HG02840 (cell line): ENCODE measurements at regions not wholly inside any gene's neighbourhood (a gene's known extent, or its start where the extent isn't known, plus 50 kb on each side); places are given as distances from the start of the nearest gene placed in this dataset.
"Not testable (repeated sequence)": the region's sequence is repeated elsewhere in the genome, so short reads cannot be mapped to it uniquely, and the experiment has no call there.

Experiments
- ATAC-seq: cut with Tn5 transposase; IDR thresholded peaks from one replicate; pipeline ENCODE4 v1.9.1; 2021; ENCODE audit warnings: mild to moderate bottlenecking, moderate library complexity, moderate number of reproducible peaks; ENCODE audit not compliant: unreplicated experiment, low FRiP score

DNA sequence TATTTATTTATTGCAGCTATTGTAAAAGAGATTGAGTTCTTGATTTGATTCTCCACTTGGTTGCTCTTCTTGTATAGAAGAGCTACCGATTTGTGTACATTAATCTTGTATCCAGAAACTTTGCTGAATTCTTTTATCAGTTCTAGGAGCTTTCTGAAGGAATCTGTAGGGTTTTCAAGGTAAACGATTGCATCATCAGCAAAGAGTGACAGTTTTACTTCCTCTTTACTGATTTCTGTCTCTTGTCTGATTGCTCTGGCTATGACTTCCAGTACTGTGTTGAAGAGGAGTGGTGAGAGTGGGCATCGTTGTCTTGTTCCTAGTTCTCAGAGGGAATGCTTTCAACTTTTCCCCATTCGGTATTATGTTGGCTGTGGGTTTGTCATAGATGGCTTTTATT, 103.1 kb downstream of the CAPZA3 start:
- not testable (repeated sequence) for ATAC-seq

DNA sequence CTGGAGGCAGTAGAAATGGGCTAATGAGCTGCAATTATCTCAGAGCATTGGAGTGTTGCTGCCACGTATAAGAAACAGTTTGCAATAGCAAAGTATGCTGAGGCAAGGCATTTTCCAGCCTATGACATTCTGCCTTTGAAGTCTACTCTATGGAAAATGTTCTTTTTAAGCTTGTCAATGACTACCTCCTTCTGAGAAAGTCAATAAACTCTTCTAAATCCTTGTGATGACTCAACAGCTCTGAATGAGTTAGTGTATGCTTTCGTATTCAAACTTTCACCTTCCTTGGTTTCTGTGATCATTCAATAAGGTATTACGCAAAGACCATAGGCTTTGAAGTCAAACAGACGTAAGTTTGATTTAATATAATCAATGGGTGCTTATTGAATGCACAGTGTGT, 111.2 kb downstream of the CAPZA3 start:
- no peak for ATAC-seq

DNA sequence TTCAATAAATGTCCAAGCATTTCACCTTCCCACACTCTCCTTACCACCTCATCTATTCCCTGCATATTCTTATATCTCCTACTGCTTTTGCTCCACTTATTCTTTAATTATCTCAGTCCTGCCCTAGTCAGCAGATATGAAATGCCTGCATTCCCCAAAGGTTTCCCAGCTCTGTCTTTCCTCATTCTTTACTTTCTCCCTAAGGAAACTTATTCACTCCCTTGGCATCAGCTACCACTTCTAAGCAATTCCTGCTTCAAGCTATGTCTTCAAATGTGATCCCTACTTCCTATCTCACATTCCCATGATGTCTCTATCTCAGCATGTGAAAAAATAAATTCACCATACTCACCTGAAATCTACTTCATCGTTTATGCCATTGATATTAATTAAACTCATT, 111.8 kb downstream of the CAPZA3 start:
- no peak for ATAC-seq

DNA sequence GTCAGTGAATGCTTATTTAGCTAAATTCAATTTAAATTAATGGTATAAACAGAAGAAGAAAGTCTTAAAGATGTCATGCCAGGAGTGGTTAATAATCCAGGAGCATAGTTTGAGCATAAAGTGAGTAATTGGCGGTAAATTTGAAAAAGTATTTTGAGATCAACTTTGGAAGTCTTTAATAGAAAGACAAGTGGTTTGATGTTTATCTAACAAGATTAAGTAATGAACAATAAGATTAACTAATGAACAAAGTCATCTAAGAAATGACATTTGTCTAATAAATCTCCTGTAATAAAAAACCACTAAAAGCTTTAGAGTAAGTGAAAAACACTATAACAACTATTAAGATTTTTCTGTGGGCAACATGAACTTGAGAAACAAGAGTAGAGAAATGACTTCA, 112.8 kb downstream of the CAPZA3 start:
- ATAC-seq: no peak

DNA sequence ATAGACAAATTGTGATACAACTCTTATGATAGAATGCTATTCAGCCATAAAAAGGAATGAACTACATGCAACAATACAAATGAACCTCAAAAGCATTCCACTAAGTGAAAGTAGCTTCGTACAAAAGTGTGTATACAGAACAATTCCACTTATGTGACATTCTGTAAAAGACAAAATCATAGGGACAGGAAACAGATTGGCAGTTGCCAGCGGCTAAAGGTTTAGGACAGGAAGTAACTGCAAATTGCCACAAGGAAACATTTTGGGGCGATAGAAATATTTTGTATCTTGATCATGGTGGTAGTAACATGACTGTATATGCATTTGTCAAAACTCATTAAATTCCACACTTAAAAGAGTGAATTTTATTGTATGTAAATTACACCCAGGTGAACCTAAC, 113.4 kb downstream of the CAPZA3 start:
- no peak for ATAC-seq

DNA sequence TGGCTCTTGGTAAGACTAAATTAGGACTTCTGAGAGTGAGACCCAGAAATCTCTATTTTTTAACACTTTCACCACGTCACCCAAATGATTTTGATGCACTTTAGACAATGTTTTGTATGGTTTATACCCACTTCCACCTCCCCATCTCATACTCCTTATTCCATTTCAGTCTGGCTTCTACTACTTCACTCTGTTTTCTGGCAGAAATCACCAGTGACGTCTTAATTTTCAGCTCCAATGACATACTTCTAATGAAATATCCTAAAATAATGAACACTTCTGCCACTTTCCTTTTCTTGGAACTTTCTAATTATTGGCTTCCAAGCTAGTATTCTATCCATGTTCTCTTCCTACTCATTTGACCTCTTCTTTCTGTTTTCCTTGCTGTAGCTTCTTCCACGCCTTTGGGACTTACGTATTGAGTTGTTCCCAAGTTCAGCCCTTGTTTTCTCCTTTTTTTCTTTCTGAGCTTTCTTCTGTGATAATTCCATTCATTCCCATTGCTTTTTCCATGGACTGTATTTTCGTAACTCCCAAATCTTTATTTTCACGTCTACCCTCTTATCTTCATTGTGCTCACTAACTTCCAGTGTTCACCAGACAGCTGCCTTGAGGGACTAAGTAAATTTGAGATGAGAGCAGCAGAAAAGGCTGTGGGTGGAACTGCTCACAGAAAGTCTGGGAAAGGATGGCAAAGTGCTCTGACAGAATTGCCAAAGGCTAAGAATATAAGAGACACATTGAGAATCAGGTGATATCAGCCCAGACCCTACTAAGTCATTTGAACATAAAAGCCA, 115.8 kb downstream of the CAPZA3 start:
- ATAC-seq: no peak

DNA sequence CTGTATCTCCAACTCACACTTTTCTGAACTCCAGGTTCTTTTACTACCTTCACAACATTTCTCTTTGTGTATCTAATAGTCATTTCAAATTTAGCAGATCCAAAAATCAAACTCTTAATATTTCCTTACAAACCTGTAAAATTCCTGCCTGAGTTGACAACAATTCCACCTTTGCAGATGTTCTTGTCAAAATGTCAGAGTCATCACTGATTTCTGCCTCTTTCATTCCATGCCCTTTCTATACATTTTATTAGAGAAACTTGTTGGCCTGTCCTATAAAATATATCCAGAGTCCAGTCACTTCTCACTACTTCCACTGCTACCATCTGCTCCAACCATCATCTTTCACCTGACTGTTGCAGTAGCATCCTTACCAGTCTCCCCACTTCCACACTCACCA, 119.7 kb downstream of the CAPZA3 start:
- ATAC-seq: no peak

DNA sequence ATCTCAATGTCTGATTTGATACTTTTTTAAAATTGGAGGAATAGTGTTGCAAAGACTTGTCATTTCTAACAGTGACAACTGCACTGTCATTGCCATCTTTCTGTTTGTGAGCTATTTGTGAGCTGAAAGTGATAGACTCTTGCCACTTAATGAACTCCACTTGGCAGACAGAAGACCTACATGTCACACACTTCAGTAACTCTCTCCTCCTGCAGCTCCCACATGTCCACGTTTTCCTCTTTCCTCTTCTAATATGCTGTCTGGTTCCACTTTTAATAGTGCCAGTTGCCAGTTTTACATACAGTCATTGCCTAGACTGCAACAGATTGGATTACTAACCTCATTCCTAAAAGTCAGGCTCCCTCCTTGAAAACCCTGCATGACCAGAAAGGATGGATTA, 121.5 kb downstream of the CAPZA3 start:
- no peak for ATAC-seq

DNA sequence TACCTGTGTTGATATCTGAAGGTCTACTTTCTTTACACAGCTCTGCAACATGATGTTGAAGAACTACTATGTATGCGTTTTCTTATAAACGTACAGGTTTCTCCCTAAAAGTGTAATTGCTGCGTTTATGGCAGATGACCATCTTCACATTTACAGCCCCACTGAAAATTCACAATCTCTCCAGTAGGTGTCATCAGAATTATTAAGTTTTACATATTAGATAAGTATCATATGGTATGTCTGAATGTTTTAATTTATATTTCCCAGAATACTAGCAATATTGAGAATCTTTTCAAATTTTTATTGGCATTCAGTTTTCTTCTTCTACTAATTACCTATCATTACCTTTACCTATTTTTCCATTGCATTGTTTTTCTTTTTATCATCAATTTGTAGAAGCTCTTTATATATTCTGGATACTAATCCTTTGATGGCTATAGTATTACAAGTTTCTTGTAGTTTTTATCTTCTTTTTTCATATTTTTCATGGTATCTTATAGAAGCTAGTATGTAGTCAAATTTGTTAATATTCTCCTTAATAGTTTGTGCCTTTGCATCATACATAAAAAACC, 123.5 kb downstream of the CAPZA3 start:
- ATAC-seq: no peak

DNA sequence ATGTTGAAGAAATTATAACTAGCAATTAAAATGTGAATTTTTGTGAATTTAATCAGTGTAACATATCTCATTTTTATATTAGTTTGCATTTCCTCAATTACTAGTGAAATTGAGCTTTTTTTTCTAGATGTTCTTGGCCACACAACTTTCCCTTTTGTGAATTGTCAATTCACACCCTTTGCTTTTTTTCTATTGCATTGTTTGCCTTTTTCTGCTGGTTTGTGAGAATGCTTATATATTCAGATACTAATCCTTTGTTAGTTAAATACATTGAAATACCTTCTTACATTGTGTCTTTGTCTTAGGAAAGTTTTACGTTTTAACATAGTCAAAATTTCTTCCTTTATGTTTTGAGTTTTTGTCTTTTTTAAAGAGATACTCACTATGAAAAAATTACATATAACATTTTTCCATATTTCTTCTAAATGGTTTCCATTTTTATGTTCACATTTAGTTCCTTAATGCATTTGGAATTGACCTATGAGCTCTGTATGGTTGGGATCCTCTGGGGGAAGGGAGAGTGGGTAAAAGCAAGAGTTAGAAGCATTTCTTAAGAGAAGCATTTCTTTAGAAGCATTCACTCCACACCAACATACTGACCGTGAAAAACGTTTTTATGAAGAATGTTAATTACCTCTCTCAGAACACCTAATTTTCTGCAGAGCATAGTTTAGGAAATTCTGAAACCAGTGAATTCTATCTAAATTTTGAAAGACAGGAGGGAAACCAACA, 126.0 kb downstream of the CAPZA3 start:
- no peak for ATAC-seq

DNA sequence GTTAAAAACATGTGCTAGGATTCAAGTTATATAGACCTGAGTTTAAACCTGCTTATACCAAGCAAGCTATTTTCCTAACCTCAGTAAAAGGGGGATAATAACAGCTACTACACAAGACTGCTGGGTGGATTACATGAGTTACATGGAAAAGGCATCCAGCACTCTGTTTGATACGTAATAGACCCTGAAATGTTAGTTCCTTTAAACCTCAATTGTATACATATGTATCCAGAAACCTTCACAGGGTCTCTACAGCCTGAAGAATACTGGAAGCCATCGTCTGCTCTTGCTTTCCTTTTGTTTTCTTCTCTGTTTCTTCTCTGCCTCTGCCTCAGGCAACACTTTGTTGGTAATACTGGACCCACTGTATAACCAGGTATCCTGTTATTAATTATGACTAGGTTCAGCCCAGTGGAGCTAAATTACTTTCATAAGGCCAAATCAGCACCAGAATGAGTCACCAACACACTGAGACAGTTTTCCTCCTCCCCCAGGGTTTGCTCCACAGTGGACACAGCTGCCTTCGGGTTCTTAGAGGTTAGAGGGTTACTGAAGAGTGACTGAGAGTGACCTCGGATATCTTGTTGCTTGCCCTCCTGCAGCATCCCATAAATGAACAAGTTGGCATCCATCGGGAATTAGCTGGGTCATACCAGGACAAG, 127.1 kb downstream of the CAPZA3 start:
- ATAC-seq: no peak

DNA sequence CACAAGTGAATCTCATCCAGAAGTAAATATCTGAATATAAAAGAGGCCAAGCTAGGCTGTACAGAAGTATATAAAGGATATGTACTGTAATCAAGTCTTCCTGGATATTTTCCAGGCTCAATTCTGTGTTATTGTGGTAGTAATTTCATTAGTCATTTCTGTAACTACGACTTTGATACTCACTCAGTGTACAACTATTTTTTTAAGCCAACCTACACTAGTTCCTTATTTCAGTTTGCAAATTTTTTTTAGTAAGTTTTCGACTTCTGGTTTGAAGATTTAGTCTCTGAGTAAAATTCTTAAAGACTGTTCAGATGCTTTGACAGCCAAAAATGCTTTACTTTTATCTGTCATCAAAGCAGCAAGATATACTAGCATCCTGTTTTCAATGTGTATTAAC, 130.8 kb downstream of the CAPZA3 start:
- no peak for ATAC-seq

DNA sequence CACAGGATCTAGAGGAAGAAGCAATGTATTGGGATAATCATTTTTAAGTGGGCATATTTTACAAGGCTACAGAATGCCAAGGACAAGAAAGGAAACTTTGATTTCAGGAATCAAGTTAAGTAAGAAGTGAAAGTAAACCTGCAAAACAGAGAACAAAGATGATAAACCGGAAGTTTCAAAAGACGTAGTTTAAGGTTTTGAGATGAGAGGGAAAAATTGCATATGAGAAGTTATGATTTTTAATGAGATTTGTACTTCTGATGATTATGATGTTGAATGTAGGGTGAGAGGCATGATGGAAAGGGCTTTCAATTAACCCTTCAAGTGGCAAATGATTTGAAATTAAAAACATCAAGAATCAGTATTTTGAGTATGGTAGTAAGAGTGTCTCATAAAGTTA, 134.9 kb downstream of the CAPZA3 start:
- no peak for ATAC-seq

DNA sequence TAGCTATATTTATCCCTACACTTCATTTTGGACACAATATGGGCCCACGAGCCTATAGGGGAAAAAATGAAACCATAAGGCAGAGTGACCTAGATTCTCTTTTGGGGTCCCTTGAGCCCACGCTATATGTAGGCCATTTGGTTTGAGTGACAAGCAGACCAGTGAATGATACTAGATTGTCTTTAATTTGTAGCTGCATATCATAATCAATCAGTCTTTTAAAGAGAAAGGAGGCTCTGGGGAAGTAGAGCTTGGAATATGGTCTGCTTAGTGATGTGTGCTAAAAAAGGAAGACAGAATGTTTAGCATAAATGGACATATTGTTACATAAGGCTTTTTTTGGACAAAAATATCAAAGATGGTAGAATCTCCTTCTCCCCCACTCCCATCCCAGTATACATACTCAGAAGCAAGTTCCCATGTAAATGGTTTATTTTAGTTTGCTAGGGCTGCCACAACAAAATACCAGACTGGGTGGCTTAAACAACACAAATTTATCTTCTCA, 140.8 kb downstream of the CAPZA3 start:
- ATAC-seq: no peak

DNA sequence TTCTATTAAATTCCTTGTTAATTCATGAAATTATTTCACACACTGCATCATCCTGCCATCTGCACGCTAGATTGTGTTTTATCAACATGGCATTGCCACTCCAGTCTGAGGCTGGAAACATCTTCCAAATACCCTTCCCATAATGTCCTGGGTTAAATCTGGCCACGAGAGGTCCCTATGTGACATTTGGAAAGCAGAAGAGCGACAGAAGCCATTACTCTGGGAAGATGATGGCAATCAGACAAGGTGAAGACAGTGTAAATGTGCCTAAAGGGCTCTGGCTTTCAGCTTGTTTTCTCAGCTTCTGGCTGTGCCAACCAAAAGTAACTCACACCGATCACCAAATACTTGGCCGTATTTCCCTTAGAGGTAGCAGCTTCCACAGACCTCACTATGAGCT, 144.8 kb downstream of the CAPZA3 start:
- ATAC-seq: no peak

DNA sequence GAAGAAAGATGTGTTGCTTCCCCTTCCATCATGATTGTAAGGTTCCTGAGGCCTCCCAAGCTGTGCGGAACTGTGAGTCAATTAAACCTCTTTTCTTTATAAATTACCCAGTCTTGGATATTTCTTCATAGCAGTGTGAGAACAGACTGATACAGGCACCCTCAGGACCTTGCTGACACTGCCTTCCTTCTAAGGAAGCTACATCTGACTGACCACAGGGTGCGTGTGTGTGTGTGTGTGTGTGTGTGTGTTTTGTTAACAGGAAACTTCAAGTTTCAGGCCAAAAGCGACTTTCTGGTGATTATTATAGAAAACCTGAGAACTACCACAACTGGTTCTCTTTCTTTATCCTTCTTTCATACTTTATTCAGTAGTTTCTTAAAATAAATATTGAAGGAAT, 149.0 kb downstream of the CAPZA3 start:
- no peak for ATAC-seq

DNA sequence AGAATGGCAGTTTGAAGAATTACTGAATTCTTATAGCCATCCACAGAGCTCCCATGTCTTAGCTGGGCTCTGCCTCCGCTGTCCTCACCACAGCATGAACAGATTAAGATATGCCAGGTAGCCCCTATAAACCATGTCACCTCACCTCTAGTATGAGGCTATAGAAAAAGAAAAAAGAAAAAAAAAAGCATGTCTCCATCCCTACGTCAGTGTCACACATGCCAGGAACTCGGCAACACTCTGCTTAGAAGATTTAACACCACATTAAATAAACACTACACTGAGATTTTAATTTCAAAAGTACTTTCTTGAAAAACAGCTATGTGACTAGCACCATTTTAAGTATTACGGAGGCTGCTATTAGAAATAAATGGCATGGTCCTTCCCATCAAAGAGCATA, 149.4 kb downstream of the CAPZA3 start:
- no peak for ATAC-seq

DNA sequence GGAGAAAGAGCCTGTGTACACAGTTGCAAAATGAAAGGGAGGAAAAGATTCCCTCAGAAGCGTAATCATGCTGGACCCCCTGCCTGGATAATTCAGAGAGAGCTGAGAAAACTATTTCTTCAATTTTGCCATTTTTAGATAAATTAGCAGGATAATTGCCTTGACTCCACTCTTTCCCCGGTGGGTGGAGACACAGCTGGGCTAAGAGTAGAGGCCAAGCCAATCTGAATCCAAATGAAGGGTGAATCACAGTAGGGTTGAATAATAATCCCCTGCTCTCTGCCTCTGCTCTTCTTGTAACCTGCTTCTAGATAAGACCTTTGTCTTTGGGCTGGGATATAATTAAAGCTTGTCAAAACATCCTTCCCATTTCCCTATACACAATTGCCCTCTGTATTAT, 150.1 kb downstream of the CAPZA3 start:
- no peak for ATAC-seq

DNA sequence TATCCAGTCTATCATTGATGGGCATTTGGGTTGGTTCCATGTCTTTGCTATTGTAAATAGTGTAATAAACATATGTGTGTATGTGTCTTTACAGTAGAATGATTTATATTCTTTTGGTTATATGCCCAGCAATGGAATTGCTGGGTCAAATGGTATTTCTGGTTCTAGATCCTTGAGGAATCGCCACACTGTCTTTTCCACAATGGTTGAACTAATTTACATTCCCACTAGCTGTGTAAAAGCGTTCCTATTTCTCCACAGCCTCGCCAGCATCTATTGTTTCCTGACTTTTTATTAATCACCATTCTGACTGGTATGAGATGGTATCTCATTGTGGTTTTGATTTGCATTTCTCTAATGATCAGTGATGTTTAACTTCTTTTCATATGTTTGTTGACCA, 152.7 kb downstream of the CAPZA3 start:
- ATAC-seq: not testable (repeated sequence)

DNA sequence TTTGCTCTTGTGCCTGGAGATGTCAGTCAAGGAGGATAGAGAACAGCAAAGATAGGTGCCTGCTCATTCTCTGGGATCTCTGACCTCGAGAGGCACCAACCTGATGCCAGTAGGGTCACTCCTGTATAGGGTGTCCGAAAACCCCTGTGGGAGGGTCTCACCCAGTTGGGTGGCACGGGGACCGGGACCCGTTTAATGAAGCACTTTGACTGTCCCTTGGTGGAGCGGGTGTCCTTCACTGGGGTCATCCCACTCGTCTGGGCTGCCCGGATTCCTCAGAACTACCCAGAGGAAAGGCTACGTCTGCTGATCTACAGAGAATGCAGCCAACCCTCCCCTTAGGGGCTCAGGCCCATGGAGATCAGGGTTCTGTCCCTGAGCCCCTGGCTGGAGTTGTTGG, 157.6 kb downstream of the CAPZA3 start:
- no peak for ATAC-seq

DNA sequence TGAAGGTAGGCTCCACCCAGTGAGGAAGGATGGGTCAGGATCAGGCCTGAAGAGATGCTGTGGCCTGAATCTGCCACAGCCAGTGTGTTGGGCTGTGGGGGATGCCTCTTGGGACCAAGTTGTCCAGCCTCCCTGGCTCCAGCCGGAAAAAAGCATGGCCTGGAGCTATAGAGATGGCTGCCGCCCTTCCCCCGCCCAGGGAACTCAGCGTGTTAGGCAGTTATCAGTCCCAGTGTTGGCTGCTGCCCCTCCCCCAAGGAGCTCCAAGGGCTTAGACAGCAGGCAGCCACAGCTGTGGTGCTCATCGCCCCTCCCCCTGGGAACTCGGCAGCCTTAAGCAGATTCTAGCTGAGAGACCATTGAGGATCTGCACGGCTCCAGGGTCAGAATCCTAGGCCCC, 158.0 kb downstream of the CAPZA3 start:
- no peak for ATAC-seq
